ENCODE measurements at regions not wholly inside any gene's neighbourhood (a gene's known extent, or its start where the extent isn't known, plus 50 kb on each side); places are given as distances from the start of the nearest gene placed in this dataset.

GRCh38 chr7:68873616-68874015 lies 724.7 kb upstream of the AUTS2 start:
- TF ChIP-seq CTCF (IDR thresholded peaks at IDR 0.05) (no peak), POLR2A (IDR thresholded peaks at IDR 0.05) (no peak)
